ENCODE measurements at regions not wholly inside any gene's neighbourhood (a gene's known extent, or its start where the extent isn't known, plus 50 kb on each side); places are given as distances from the start of the nearest gene placed in this dataset.

DNA sequence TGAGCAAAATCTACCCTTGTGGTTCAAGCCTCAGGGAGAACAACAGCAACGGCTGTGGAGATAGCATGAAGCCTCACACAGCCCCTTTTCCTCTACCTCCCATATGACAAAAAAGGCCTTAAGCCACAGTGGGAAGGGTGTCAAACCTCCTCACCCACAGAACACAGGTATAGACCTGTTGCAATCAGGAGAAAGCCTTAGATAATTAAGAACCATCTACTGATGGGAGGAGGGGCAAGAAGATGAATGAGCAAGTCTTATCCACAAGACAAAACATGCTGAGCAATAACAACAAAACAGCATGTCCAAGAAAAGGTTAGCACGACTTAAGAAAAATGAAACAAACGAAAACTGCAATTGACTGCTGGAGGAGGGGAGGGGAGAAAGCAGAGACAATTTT is 272.9 kb upstream of the BCHE start:
- Histone ChIP-seq H3K4me1 (ENCODE audit: control insufficient read depth in 2 of 2, insufficient read depth in 2 of 2, low read length in 2 of 2) (no peaks in the 10 kb centered on the region), H3K79me2 (ENCODE audit: control insufficient read depth, insufficient read depth, low read length) (no peaks in the 10 kb centered on the region), H3K4me2 (replicated peaks; ENCODE audit: low read depth, low read length, poor library complexity, severe bottlenecking) (no peak overlapping the region), H3K9ac (ENCODE audit: low read length) (no peak overlapping the region), H3K27ac (ENCODE audit: low read length in 2 of 2) (no peak overlapping the region), H4K20me1 (ENCODE audit: control insufficient read depth, insufficient read depth, low read length, poor library complexity, severe bottlenecking) (no peaks in the 10 kb centered on the region), H3K4me3 (ENCODE audit: control extremely low read depth in 1 of 5, extremely low read depth in 1 of 5, insufficient read depth in 1 of 5, low read depth in 2 of 5, low read length in 4 of 5) (no peak overlapping the region), H2AFZ (ENCODE audit: insufficient read depth, low read depth, low read length, poor library complexity, severe bottlenecking) (no peak overlapping the region), H3K9me3 (ENCODE audit: control extremely low read depth in 1 of 3, control insufficient read depth in 2 of 3, insufficient read depth in 1 of 3, low read length in 2 of 3) (peaks cover 0 to 3% (median 0%) of the 10 kb centered on the region in 3 donors), H3K27me3 (replicated peaks in 1 of 4; ENCODE audit: control extremely low read depth in 1 of 4, control insufficient read depth in 3 of 4, insufficient read depth in 4 of 4, low read length in 3 of 4) (no peaks in the 10 kb centered on the region), H3K36me3 (replicated peaks in 1 of 2; ENCODE audit: control extremely low read depth in 1 of 2, control insufficient read depth in 1 of 2, extremely low read depth in 1 of 2, insufficient read depth in 2 of 2, low read length in 1 of 2) (no peaks in the 10 kb centered on the region)
- no peak for DNase-seq
- no peaks in the 10 kb centered on the region for H3K27me3 Mint-ChIP-seq
- no peak for ATAC-seq (ENCODE audit: low read depth)
- no peak overlapping the region for H3K4me3 Mint-ChIP-seq
- no peaks in the 10 kb centered on the region for H3K4me1 Mint-ChIP-seq
- no peak for TF ChIP-seq EZH2 (IDR thresholded peaks at IDR 0.05; ENCODE audit: borderline replicate concordance, insufficient read depth, low read depth, low read length, poor library complexity, severe bottlenecking)
- TF ChIP-seq, protein P1, sequence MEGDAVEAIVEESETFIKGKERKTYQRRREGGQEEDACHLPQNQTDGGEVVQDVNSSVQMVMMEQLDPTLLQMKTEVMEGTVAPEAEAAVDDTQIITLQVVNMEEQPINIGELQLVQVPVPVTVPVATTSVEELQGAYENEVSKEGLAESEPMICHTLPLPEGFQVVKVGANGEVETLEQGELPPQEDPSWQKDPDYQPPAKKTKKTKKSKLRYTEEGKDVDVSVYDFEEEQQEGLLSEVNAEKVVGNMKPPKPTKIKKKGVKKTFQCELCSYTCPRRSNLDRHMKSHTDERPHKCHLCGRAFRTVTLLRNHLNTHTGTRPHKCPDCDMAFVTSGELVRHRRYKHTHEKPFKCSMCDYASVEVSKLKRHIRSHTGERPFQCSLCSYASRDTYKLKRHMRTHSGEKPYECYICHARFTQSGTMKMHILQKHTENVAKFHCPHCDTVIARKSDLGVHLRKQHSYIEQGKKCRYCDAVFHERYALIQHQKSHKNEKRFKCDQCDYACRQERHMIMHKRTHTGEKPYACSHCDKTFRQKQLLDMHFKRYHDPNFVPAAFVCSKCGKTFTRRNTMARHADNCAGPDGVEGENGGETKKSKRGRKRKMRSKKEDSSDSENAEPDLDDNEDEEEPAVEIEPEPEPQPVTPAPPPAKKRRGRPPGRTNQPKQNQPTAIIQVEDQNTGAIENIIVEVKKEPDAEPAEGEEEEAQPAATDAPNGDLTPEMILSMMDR (IDR thresholded peaks at IDR 0.05): no peak
- H3K9me3 Mint-ChIP-seq (ENCODE audit: insufficient read depth): no peaks in the 10 kb centered on the region
- CTCF ChIA-PET: no interaction called here
- WGBS (ENCODE audit: insufficient coverage): no CpG with 5 or more reads among the region's 3 CpGs
- POLR2A ChIA-PET: no interaction called here
- H3K27ac Mint-ChIP-seq: no peak overlapping the region
- intact Hi-C loops (cut with micrococcal nuclease): no loop called here

DNA sequence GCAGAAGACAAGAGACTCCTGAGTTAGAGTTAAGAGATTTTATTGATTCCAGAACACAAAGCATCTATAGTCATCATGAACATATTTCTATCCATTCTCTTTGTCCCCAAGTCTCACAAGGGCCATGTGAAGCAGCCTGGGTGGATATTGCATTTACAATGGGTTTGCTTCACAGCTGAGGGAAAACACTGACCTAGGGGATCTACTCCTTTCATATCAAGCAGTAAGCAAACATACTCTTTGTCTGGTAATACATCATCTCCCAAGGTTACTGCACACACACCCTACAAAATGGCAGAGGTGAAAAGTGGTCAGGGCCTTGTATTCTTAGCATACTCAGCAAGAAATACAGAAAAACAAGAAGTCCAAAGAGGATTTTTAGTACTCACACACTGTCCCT is 267.7 kb upstream of the BCHE start:
- intact Hi-C loops (cut with micrococcal nuclease): no loop called here
- Histone ChIP-seq H3K36me3 (replicated peaks in 1 of 2; ENCODE audit: control extremely low read depth in 1 of 2, control insufficient read depth in 1 of 2, extremely low read depth in 1 of 2, insufficient read depth in 2 of 2, low read length in 1 of 2) (no peaks in the 10 kb centered on the region), H3K27ac (ENCODE audit: low read length in 2 of 2) (no peak overlapping the region), H3K79me2 (ENCODE audit: control insufficient read depth, insufficient read depth, low read length) (no peaks in the 10 kb centered on the region), H3K4me2 (replicated peaks; ENCODE audit: low read depth, low read length, poor library complexity, severe bottlenecking) (no peak overlapping the region), H3K27me3 (replicated peaks in 1 of 4; ENCODE audit: control extremely low read depth in 1 of 4, control insufficient read depth in 3 of 4, insufficient read depth in 4 of 4, low read length in 3 of 4) (no peaks in the 10 kb centered on the region), H3K9ac (ENCODE audit: low read length) (no peak overlapping the region), H3K9me3 (ENCODE audit: control extremely low read depth in 1 of 3, control insufficient read depth in 2 of 3, insufficient read depth in 1 of 3, low read length in 2 of 3) (no peaks in the 10 kb centered on the region), H3K4me3 (ENCODE audit: control extremely low read depth in 1 of 5, extremely low read depth in 1 of 5, insufficient read depth in 1 of 5, low read depth in 2 of 5, low read length in 4 of 5) (no peak overlapping the region), H4K20me1 (ENCODE audit: control insufficient read depth, insufficient read depth, low read length, poor library complexity, severe bottlenecking) (no peaks in the 10 kb centered on the region), H3K4me1 (ENCODE audit: control insufficient read depth in 2 of 2, insufficient read depth in 2 of 2, low read length in 2 of 2) (no peaks in the 10 kb centered on the region), H2AFZ (ENCODE audit: insufficient read depth, low read depth, low read length, poor library complexity, severe bottlenecking) (no peak overlapping the region)
- ChIA-PET CTCF (no interaction called here), POLR2A (no interaction called here)
- no peaks in the 10 kb centered on the region for H3K9me3 Mint-ChIP-seq (ENCODE audit: insufficient read depth)
- no peaks in the 10 kb centered on the region for H3K27me3 Mint-ChIP-seq
- no peak overlapping the region for H3K4me3 Mint-ChIP-seq
- TF ChIP-seq, protein P1 (IDR thresholded peaks at IDR 0.05): no peak
- no peak for TF ChIP-seq EZH2 (IDR thresholded peaks at IDR 0.05; ENCODE audit: borderline replicate concordance, insufficient read depth, low read depth, low read length, poor library complexity, severe bottlenecking)
- DNase-seq: no peak
- H3K27ac Mint-ChIP-seq: no peak overlapping the region
- no peak for ATAC-seq (ENCODE audit: low read depth)
- H3K4me1 Mint-ChIP-seq: no peaks in the 10 kb centered on the region
